ENCODE measurements at regions not wholly inside any gene's neighbourhood (a gene's known extent, or its start where the extent isn't known, plus 50 kb on each side); places are given as distances from the start of the nearest gene placed in this dataset.

GRCh38 chr7:46970131-46970430, 611.8 kb downstream of the TNS3 start:
- no peak for DNase-seq

GRCh38 chr7:46969303-46970130, 612.4 kb downstream of the TNS3 start:
- DNase-seq: no peak

GRCh38 chr7:46968003-46968402, 613.9 kb downstream of the TNS3 start:
- no peak for DNase-seq

- DNase-seq: no peak
Observed at GRCh38 chr7:46963719-46964118, 618.2 kb downstream of the TNS3 start.

GRCh38 chr7:46960970-46961369, 620.9 kb downstream of the TNS3 start:
- DNase-seq: no peak

- DNase-seq: no peak
Observed at GRCh38 chr7:46957195-46957594, 624.7 kb downstream of the TNS3 start.

GRCh38 chr7:46955531-46955930, 626.4 kb downstream of the TNS3 start:
- no peak for DNase-seq

GRCh38 chr7:46954181-46954580, 627.7 kb downstream of the TNS3 start:
- DNase-seq: no peak

- no peak for DNase-seq
Observed at GRCh38 chr7:46953008-46953407, 628.9 kb downstream of the TNS3 start.

GRCh38 chr7:46949270-46949931, 632.5 kb downstream of the TNS3 start:
- peak; percentile 17 for DNase-seq

- peak; percentile 46 for DNase-seq
Observed at GRCh38 chr7:46948716-46949115, 633.2 kb downstream of the TNS3 start.

- DNase-seq: no peak
Observed at GRCh38 chr7:46945328-46945727, 636.6 kb downstream of the TNS3 start.

- DNase-seq: no peak
Observed at GRCh38 chr7:46943996-46944395, 637.9 kb downstream of the TNS3 start.

- no peak for DNase-seq
Observed at GRCh38 chr7:46942574-46942973, 639.3 kb downstream of the TNS3 start.

GRCh38 chr7:46940178-46940577, 641.7 kb downstream of the TNS3 start:
- DNase-seq: no peak

GRCh38 chr7:46939558-46939957, 642.4 kb downstream of the TNS3 start:
- DNase-seq: no peak

- DNase-seq: no peak
Observed at GRCh38 chr7:46939089-46939488, 642.8 kb downstream of the TNS3 start.

- DNase-seq: no peak
Observed at GRCh38 chr7:46937826-46938225, 644.1 kb downstream of the TNS3 start.

- no peak for DNase-seq
Observed at GRCh38 chr7:46934198-46934825, 647.6 kb downstream of the TNS3 start.

GRCh38 chr7:46933596-46933995, 648.3 kb downstream of the TNS3 start:
- DNase-seq: no peak

- DNase-seq: no peak
Observed at GRCh38 chr7:46932676-46933424, 649.1 kb downstream of the TNS3 start.

GRCh38 chr7:46932306-46932675, 649.6 kb downstream of the TNS3 start:
- DNase-seq: no peak

GRCh38 chr7:46930366-46930765, 651.5 kb downstream of the TNS3 start:
- DNase-seq: no peak

GRCh38 chr7:46929359-46929758, 652.6 kb downstream of the TNS3 start:
- no peak for DNase-seq
